Ovary (tissue), 7 donors: ENCODE measurements at regions not wholly inside any gene's neighbourhood (a gene's known extent, or its start where the extent isn't known, plus 50 kb on each side); places are given as distances from the start of the nearest gene placed in this dataset.

ENCODE experiments used
- DNase-seq, 5 donors: peaks; one replicate each; pipeline ENCODE4 v3.0.0-alpha.2; 2019 to 2020
- H3K27ac ChIP-seq, 2 donors: fragments of 200-600 bp; one replicate each; pipeline versions ENCODE4 v1.5.1 to v1.8.0; 2019 to 2022
- H3K27me3 ChIP-seq: fragments of 200-600 bp; one replicate; pipeline ENCODE4 v1.8.0; 2022
- H3K36me3 ChIP-seq: fragments of 200-600 bp; sonication (generic); one replicate; pipeline ENCODE4 v1.5.1; 2019
- H3K4me1 ChIP-seq: one replicate; pipeline ENCODE4 v1.8.1; 2013; ENCODE audit warnings: mild to moderate bottlenecking, moderate library complexity; ENCODE audit not compliant: insufficient read depth
- H3K4me3 ChIP-seq: fragments of 200-600 bp; sonication (generic); one replicate; pipeline ENCODE4 v1.5.1; 2017
- H3K9me3 ChIP-seq, 2 donors: fragments of 200-600 bp in 1 of 2; sonication (generic) in 1 of 2; one replicate each; pipeline versions ENCODE4 v1.5.1 to v1.8.1; 2013 to 2019; ENCODE audit warnings: mild to moderate bottlenecking in 1 of 2, moderate library complexity in 1 of 2
- CTCF ChIP-seq, 3 donors: fragments of 450-650 bp in 2 of 3; fragments of 200-600 bp in 1 of 3; IDR thresholded peaks; one replicate each; pipeline versions ENCODE4 v1.5.1 to v1.8.0; 2016 to 2022; ENCODE audit warnings: antibody characterized with exemption in 3 of 3, mild to moderate bottlenecking in 1 of 3
- EP300 ChIP-seq: sonication (generic); formaldehyde crosslinking; IDR thresholded peaks from one replicate; pipeline ENCODE4 v1.6.1; 2017; ENCODE audit warnings: antibody characterized with exemption
- POLR2A ChIP-seq: fragments of 450-650 bp; IDR thresholded peaks from one replicate; pipeline ENCODE4 v1.6.1; 2017; ENCODE audit warnings: antibody characterized with exemption, mild to moderate bottlenecking, moderate library complexity
- WGBS, 3 donors: extraction: QIAGEN DNeasy Blood & Tissue Kit in 1 of 3; methylation state at CpG; one replicate each; pipeline versions ENCODE4 v1.1.5 to v1.1.7; 2013 to 2017; 5-methylcytosine and 5-hydroxymethylcytosine counted together
- intact Hi-C, 4 donors: fragments of 100-400 bp; cut with DNase I; formaldehyde crosslinking; loops; one replicate each; pipeline versions ENCODE4 v1.11.0 to v1.15.1; 2022 to 2023
- donor health status: DM: no; HTN: no; CAD: no; lungs with moderate emphysema.
- donor health status: DM: no; HTN: no; CAD: no.
- donor health status: Bipolar disorder and iron deficiency.
- donor health status: DM: no; HTN: no; CAD: no.
- donor health status: DM: yes; HTN: yes; CAD: no.

DNA sequence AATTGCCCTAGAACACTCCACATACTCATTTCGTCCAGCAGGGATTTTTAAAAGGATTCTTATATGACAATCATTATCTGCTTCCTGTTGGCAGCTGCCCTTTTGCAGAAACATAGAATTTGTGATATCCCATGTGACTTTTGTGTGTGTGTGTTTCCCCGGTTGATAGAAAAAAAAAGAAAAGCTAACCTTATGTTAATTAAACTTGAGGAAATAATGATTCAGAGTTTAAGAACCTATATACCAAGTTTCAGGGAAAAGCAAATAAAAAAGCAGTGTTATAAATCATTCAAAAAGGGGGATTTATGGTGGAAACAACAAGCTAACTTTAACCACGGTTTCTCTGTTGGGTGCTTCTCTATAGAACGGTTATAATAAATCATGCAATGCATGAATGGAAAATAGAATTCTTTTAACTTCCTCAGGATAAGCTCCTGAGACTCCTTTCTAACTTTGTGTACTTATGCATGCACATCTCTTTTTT is 826.9 kb upstream of the EYS start:
- intact Hi-C loops = no loop called here
- no peak overlapping the region for H3K27ac ChIP-seq
- DNase-seq = no peak
- TF ChIP-seq EP300 (no peak), CTCF (IDR thresholded peaks at IDR 0.05) (no peak), POLR2A (no peak)
- no peaks in the 10 kb centered on the region for H3K9me3 ChIP-seq
- H3K36me3 ChIP-seq = no peaks in the 10 kb centered on the region
- H3K4me3 ChIP-seq = no peak overlapping the region
- 29 to 42% (median 34%) methylated on average over 4 of the region's 4 CpGs for WGBS, 3 donors
- H3K27me3 ChIP-seq = no peaks in the 10 kb centered on the region
- no peaks in the 10 kb centered on the region for H3K4me1 ChIP-seq

DNA sequence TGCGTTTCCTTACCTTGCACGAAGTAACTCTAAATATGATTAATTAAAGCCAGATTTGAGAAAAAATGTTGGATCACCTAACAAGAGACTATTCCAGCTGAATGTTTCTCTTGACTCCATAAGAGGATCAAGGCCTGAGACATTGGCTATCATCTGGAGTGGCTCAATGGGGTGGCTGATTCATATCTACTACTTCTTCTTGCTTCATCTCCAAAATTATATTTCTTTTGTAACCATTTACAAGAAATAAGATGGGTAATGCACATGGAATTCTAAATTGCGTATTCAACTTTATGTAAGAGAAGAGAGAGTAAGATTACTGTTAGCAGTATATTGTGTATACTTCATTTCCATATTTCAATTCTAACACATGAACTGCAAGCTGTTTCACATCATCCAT is 819.0 kb upstream of the EYS start:
- intact Hi-C loops = no loop called here
- WGBS, 3 donors = 86 to 91% (median 88%) methylated on average over 3 of the region's 3 CpGs
- Histone ChIP-seq H3K27me3 (no peaks in the 10 kb centered on the region), H3K4me1 (no peaks in the 10 kb centered on the region), H3K4me3 (no peak overlapping the region), H3K36me3 (no peaks in the 10 kb centered on the region), H3K9me3 (no peaks in the 10 kb centered on the region), H3K27ac (no peak overlapping the region)
- no peak for TF ChIP-seq EP300
- TF ChIP-seq POLR2A = no peak
- TF ChIP-seq CTCF (IDR thresholded peaks at IDR 0.05) = no peak
- DNase-seq = no peak

- no peak overlapping the region for H3K4me3 ChIP-seq
- WGBS, 3 donors = 79 to 85% (median 83%) methylated on average over 2 of the region's 2 CpGs
- no peaks in the 10 kb centered on the region for H3K9me3 ChIP-seq
- no peaks in the 10 kb centered on the region for H3K27me3 ChIP-seq
- no peak overlapping the region for H3K27ac ChIP-seq
- no peak for DNase-seq
- H3K4me1 ChIP-seq = no peaks in the 10 kb centered on the region
- no peaks in the 10 kb centered on the region for H3K36me3 ChIP-seq
- TF ChIP-seq EP300 (no peak), POLR2A (no peak), CTCF (IDR thresholded peaks at IDR 0.05) (no peak)
- intact Hi-C loops = no loop called here
Observed at GRCh38 chr6:66522864-66523263, 815.8 kb upstream of the EYS start.

- H3K27me3 ChIP-seq = no peaks in the 10 kb centered on the region
- intact Hi-C loops = no loop called here
- no peak for DNase-seq
- H3K4me3 ChIP-seq = no peak overlapping the region
- TF ChIP-seq EP300 (no peak), POLR2A (no peak)
- no peak overlapping the region for H3K27ac ChIP-seq
- H3K9me3 ChIP-seq = no peaks in the 10 kb centered on the region
- H3K36me3 ChIP-seq = no peaks in the 10 kb centered on the region
- no peaks in the 10 kb centered on the region for H3K4me1 ChIP-seq
Observed at GRCh38 chr6:66516377-66516776, 809.4 kb upstream of the EYS start.

- 67 to 70% (median 67%) methylated on average over 3 of the region's 3 CpGs for WGBS, 3 donors
- intact Hi-C loops = no loop called here
- TF ChIP-seq CTCF (IDR thresholded peaks at IDR 0.05) (no peak), POLR2A (no peak), EP300 (no peak)
- H3K27me3 ChIP-seq = no peaks in the 10 kb centered on the region
- H3K36me3 ChIP-seq = no peaks in the 10 kb centered on the region
- no peaks in the 10 kb centered on the region for H3K4me1 ChIP-seq
- no peaks in the 10 kb centered on the region for H3K9me3 ChIP-seq
- H3K4me3 ChIP-seq = no peak overlapping the region
- DNase-seq = no peak
- no peak overlapping the region for H3K27ac ChIP-seq
Observed at GRCh38 chr6:66508433-66508832, 801.4 kb upstream of the EYS start.
